GM12873 (cell line): ENCODE measurements at regions not wholly inside any gene's neighbourhood (a gene's known extent, or its start where the extent isn't known, plus 50 kb on each side); places are given as distances from the start of the nearest gene placed in this dataset.

Source experiments
- TF ChIP-seq, protein P1 (sequence below): IDR thresholded peaks from 2 replicates; pipeline ENCODE4 v1.5.1; 2012; ENCODE audit warnings: low read depth, mild to moderate bottlenecking, moderate library complexity, low read length, control low read depth; ENCODE audit not compliant: insufficient read depth; ENCODE audit errors: missing control alignments

- TF ChIP-seq, protein P1, sequence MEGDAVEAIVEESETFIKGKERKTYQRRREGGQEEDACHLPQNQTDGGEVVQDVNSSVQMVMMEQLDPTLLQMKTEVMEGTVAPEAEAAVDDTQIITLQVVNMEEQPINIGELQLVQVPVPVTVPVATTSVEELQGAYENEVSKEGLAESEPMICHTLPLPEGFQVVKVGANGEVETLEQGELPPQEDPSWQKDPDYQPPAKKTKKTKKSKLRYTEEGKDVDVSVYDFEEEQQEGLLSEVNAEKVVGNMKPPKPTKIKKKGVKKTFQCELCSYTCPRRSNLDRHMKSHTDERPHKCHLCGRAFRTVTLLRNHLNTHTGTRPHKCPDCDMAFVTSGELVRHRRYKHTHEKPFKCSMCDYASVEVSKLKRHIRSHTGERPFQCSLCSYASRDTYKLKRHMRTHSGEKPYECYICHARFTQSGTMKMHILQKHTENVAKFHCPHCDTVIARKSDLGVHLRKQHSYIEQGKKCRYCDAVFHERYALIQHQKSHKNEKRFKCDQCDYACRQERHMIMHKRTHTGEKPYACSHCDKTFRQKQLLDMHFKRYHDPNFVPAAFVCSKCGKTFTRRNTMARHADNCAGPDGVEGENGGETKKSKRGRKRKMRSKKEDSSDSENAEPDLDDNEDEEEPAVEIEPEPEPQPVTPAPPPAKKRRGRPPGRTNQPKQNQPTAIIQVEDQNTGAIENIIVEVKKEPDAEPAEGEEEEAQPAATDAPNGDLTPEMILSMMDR = no peak
Observed at GRCh38 chrX:39302838-39303237, 501.6 kb downstream of the MID1IP1 start.

DNA sequence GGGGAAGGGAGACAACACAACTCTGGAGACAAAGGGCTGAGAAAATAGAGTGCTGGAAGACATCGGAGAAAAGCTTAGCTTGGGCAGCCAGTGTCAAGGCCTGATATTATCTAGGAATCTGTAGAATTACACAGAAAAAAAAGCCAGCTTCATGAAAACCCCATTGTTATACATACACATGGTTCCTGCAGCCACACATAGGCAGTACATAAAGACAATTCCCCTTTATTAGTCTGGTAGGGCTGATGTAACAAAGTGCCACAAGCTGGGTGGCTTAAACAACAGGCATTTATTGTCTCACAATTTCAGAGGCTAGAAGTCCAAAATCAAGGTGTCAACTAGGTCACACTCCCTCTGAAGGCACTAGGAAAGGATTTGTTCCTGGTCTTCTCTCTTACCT, 503.5 kb downstream of the MID1IP1 start:
- TF ChIP-seq, protein P1 = no peak

GRCh38 chrX:39307488-39307887, 506.2 kb downstream of the MID1IP1 start:
- TF ChIP-seq, protein P1 = no peak

DNA sequence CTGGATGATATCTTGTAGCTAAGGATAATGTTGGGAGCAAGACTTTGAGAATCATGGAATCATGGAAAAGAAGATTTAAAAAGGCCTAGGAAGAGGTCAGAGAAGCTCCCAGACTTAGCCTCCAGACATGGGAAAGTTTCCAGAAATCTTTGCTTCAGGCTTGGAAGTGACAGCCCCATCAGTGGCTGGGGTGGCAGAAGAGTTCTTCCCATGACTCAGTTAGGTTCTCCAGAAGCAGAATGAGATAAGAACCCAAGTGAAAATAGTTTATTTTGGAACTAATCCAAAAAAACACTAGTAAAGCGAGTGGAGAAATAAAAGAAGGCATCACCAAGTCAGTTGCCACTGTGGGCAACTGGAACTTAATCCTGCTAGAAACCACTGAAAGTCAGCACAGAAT, 506.9 kb downstream of the MID1IP1 start:
- TF ChIP-seq, protein P1 = no peak

DNA sequence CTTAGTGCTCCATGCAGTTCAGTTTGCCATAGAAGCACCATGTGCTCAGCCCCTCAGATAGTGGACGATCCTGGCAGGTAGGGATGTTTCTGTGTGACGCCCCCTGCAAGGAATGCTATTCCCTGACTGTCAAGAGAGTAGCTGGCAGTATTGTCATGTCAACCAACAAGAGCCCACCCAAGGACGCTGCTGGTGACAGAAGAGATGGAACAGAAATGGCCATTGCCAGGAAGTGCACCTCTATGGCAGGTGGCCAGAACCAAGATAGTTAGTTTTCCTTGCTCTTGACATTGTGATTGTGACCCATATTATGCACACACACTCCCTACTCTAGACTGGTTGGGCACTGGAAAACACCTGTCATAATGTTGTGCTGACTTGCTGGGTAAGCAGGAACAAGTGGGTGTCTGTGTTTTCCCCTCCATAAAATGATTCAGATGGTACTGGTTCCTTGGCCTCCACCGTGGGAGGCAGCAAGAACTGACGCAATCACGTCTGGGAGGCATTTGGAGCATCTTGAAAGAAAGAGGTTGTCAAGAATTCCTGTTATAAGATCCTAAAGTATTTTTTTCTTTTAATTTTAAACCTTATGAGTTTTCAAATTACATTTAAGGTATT, 507.9 kb downstream of the MID1IP1 start:
- TF ChIP-seq, protein P1 = no peak

GRCh38 chrX:39309721-39310152, 508.5 kb downstream of the MID1IP1 start:
- TF ChIP-seq, protein P1 = no peak

GRCh38 chrX:39310891-39311290, 509.6 kb downstream of the MID1IP1 start:
- TF ChIP-seq, protein P1 = no peak
